GM18868 (cell line): ENCODE measurements at regions not wholly inside any gene's neighbourhood (a gene's known extent, or its start where the extent isn't known, plus 50 kb on each side); places are given as distances from the start of the nearest gene placed in this dataset.

Source experiments
- ATAC-seq: cut with Tn5 transposase; IDR thresholded peaks from one replicate; pipeline ENCODE4 v1.9.1; 2021; ENCODE audit warnings: mild to moderate bottlenecking, moderate library complexity; ENCODE audit not compliant: unreplicated experiment

DNA sequence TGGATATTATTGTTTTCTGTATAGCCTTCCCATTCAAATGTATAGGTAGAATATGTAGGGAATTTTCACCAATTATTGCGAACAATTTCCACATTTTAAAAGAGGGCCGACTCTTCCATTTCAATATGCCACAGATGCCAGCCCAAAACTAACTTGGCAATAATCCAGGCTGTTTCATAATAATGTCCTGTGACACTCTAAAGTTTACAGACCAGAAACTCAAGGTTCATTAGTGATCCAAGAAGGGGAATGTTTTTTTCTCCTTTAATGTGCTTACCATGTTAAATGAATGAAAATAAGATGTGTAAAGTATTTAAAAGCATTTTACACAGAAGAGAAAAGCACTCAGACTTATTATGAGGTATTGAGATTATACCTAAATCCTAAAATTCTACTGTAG, 63.0 kb upstream of the FAM3C start:
- ATAC-seq: no peak

DNA sequence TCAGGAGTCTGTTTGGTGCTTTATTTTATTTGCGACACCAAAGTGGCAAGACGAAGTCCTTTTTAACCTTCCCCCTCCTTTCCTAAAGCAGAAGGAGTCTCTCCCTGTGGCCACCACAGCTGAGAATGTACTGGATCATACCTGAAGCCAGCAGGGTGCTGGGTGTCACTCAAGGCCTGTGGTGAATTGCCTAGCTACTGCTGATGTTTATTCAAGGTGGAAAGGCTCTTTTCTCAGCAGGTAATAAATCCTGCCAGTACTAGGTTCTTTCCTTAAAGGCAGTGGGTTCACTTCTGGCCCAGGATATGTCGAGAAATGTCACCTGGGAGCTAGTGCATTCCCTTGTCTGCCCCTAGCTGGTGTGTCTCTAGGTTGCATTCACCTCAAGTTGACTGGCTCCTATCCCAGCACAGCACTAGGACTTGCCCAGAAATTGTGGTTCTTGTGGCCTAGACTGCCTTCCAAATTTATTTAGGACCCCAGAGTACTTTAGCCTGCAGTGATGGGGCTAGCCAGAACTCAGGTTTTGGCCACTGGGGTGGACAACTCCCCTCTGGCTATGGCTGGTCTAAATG, 60.8 kb upstream of the FAM3C start:
- ATAC-seq: no peak

GRCh38 chr7:121456015-121456414, 59.9 kb upstream of the FAM3C start:
- ATAC-seq: no peak

GRCh38 chr7:121452389-121452788, 56.3 kb upstream of the FAM3C start:
- no peak for ATAC-seq

DNA sequence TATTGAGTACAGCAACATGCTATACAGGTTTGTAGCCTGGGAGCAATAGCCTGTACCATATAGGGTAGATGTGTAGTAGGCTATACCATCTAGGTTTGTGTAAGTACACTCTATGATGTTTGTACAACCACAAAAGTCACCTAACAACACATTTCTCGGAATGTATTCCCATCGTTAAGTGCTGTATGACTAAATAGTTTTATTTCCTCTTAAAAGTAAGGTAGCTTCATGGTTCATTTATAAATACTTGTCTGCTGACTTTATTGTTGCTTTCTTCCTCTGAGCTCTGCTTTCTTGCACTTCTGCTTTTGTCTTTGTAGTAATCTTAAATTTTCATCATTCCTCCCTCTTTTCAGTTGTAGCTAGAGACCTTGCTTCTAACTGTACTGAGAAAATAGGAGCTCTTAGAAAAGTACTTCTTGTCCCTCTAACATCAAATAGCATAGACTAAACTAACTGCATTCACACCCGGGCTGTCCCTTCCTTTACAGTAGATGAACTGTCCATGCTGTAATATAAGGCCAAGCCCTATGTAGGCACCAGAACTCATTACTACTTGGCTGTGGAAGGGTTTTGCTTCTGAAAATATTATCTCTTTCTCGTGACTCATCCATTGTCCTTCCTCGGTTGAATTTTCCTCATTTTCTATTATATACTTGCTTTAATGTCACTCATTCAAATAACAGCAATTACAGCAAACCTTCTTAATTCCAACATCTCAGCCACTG, 55.4 kb upstream of the FAM3C start:
- peak; percentile 57 for ATAC-seq

GRCh38 chr7:121450631-121451198, 54.6 kb upstream of the FAM3C start:
- no peak for ATAC-seq

DNA sequence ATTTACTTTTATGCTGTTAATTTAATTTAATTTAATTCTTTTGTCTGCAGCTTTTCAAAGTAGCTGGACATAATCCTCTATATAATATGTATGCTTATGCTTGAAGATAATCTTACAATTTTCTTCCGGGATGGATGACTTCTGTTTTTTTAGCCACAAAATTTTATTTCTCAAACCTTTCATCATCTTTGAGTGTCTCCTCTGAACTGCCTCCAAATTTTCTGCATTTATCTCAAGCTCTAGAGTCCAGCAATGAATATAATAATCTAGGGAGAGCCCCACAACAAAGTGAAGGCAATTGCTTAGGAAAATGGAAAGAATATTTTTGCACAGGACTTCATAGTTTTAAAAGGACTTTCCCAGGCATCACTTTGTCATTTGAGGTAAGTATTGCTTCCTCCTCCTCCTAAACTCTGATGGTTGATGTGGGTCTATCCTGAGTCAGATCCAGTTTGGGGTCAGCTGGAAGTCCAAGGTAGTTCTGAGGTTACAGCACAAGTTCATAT, 53.7 kb upstream of the FAM3C start:
- no peak for ATAC-seq

DNA sequence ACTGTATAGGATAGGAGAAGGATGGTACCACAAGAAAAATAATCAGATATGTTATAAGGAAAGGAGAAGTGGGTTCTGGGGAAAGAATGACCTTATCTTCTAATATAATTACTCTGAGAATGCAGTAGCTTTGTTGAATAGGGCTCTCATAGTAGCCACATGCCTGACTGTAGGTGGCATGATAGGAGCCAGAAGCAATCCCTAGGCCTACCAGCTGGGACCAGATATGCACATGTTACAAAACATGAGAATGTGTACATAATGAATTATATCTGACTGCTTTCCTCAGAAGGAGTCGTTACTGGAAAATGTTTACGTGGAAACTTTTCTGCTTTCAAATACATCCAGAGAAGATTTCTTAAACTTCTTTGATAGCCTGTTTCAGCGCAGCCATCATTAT, 53.2 kb upstream of the FAM3C start:
- ATAC-seq: no peak

DNA sequence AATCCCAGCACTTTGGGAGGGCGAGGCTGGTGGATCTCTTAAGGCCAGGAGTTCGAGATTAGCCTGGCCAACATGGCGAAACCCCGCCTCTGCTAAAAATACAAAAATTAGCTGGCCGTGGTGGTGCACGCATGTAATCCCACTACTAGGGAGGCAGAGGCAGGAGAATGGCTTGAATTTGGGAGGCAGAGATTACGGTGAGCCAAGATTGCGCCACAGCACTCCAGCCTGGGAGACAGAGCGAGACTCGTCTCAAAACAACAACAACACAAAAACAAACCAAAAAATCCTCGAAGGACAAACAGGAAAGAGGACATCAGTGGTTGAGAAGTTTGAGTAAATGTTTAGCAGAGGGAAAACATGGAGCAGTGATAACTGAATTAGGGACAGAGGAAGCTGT, 52.3 kb upstream of the FAM3C start:
- no peak for ATAC-seq

DNA sequence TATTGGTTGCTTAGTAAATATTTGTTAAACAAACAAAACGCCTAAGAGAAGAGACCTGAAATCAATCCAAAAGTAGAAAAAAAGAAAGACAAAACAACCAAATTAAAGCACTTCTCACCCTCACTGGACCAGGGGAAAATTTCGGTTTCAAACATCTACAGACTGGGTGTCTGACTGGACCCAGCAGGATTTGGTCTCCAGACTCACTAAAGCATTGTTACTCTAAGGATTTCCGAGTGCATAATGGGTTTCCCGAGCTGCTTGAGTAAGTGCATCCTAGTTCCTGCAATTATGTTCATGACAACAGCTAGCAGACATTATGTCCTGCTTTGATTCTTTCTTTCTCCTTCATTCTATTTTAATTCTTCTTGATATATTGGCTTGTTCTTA, 51.8 kb upstream of the FAM3C start:
- no peak for ATAC-seq

DNA sequence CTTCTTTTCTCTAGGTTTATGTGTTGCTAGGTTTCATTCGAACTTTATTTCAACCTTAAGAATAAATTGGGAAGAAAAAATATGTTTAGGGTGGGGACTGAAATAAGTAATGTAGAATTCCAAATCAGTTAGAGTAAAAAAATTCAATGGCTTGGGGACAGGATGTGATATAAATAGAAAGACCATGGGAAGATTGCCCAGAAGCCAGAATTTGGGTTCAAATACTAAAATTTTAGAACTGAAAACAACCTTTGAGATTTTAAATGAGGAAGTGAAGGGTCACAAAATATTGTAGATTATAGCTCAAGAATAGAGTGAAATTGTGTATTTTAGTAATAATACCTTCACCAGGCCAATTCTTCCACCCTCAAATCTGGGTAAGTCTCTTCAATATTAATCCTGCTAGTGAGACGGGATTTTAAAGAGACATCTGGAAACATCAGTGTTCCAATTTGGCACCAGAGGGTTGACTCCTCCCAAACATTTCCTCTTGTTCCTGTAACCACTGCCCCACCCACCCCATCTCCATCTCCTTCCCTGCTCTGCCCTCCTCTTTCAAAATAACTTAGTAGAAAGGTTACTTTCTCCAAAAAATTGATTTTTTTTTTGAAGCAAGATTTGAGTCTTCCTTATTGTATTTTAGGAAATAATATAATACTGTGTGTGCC, 51.3 kb upstream of the FAM3C start:
- no peak for ATAC-seq

DNA sequence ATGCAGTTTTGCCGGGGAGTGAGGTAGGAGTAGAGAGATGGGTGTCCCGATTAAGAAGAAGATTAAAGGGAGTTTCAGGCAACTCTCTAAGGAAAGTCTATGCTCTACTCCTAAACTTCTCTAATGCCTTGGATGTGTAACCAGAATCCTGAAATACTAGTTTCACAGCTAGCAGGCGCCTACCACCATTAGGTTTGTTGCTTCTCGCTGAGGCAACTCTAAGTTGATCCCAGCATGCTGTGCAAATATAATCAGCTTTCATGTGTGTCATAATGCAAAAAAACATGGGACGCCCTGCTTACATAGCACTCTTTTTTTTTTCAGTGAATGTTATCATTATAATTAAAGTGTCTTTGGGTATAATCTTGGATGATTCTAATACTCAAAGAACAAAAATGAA, 50.4 kb upstream of the FAM3C start:
- ATAC-seq: no peak
